Heart left ventricle (tissue), 13 donors: ENCODE measurements at regions not wholly inside any gene's neighbourhood (a gene's known extent, or its start where the extent isn't known, plus 50 kb on each side); places are given as distances from the start of the nearest gene placed in this dataset.

Experiments
- POLR2A ChIP-seq, 2 donors: fragments of 450-650 bp; IDR thresholded peaks; one replicate each; pipeline ENCODE4 v1.6.1; 2017; ENCODE audit warnings: antibody characterized with exemption in 2 of 2, mild to moderate bottlenecking in 2 of 2, moderate library complexity in 2 of 2
- TF ChIP-seq, protein P1 (sequence below), 12 donors: fragments of 200-600 bp; sonication (generic) in 4 of 12; IDR thresholded peaks; one replicate each; pipeline versions ENCODE4 v1.5.0 to v1.8.0; 2018 to 2022; ENCODE audit warnings: antibody characterized with exemption in 12 of 12, mild to moderate bottlenecking in 5 of 12
- donor health status: ischemic (EF 13 %, LVEDD 7.1; RV severe dilation, severe dysfunction).
- donor health status: DM: no; HTN: yes; CAD: no.
- donor health status: DM: no; HTN: no; CAD: no.
- donor health status: ischemic (EF 25% LVEDD 6.9; RV normal size, moderate dysfunction).
- donor health status: ischemic (EF 25% LVEDD 5.7; RV mildly dilated, moderate dysfunction).
- donor health status: ischemic (EF 35%, LVEDD 5.7; RV mildly dilated, moderate dysfunction).
- donor health status: nonischemic (EF 11% LVEDD 7.7; RV severe dilation, severe dysfunction).
- donor health status: DM: yes; HTN: yes; CAD: no.
- donor health status: PGD.
- donor health status: ischemic (EF 29% LVEDD 5.4; RV normal size, mild dysfunction).
- donor health status: nonischemic (EF 23%, LVEDD 6.1; RV moderate dilation, normal function).

DNA sequence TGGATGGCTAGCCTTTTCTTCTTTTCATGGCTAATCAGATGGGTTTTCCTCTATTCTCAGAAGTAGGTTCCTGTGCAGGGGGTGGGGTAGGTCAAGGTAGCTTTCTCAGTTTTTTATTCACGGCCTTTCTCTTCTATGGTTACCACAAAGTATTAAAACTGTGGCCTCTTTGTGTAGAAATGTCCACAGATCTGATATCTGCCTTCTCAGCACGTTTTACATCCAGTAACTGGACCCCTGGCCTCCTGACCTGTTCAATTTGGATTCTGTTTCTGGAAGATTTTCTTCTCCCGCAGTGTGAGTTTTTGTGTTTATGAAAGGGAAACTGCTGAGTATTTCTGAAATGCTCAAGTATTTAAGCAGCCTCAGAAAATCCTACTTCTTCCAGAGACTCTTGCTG lies 688.5 kb downstream of the RAPGEF2 start:
- TF ChIP-seq, protein P1, sequence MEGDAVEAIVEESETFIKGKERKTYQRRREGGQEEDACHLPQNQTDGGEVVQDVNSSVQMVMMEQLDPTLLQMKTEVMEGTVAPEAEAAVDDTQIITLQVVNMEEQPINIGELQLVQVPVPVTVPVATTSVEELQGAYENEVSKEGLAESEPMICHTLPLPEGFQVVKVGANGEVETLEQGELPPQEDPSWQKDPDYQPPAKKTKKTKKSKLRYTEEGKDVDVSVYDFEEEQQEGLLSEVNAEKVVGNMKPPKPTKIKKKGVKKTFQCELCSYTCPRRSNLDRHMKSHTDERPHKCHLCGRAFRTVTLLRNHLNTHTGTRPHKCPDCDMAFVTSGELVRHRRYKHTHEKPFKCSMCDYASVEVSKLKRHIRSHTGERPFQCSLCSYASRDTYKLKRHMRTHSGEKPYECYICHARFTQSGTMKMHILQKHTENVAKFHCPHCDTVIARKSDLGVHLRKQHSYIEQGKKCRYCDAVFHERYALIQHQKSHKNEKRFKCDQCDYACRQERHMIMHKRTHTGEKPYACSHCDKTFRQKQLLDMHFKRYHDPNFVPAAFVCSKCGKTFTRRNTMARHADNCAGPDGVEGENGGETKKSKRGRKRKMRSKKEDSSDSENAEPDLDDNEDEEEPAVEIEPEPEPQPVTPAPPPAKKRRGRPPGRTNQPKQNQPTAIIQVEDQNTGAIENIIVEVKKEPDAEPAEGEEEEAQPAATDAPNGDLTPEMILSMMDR (IDR thresholded peaks at IDR 0.05): no peak
- no peak for TF ChIP-seq POLR2A (IDR thresholded peaks at IDR 0.05)
